HEK293 (cell line): ENCODE measurements at regions not wholly inside any gene's neighbourhood (a gene's known extent, or its start where the extent isn't known, plus 50 kb on each side); places are given as distances from the start of the nearest gene placed in this dataset.

Experiments used
- CTCF ChIA-PET: fragments of 350-600 bp; formaldehyde crosslinking; extraction: SDS; loops from one replicate; lab custom pipeline; 2021; ENCODE audit warnings: antibody characterized with exemption; lab: Yijun Ruan, JAX
- POLR2A ChIA-PET: fragments of 300-600 bp; formaldehyde crosslinking; extraction: SDS; loops from one replicate; lab custom pipeline; 2020; ENCODE audit warnings: antibody characterized with exemption, inconsistent platforms; lab: Yijun Ruan, JAX
- H3K27ac ChIP-seq: fragments of 200-500 bp; sonication (Bioruptor generic); 2 replicates; pipeline ENCODE4 v1.5.1; 2014; ENCODE audit warnings: low read depth, low read length, control low read depth, inconsistent platforms; ENCODE audit errors: extremely low read depth
- H3K36me3 ChIP-seq, 2 experiments: fragments of 200-500 bp in 1 of 2; sonication (Bioruptor generic) in 1 of 2; 1 replicate in 1 of 2; 2 replicates in 1 of 2; pipeline ENCODE4 v1.5.1; 2014 to 2017; ENCODE audit warnings: inconsistent platforms in 2 of 2, low read length in 2 of 2; ENCODE audit not compliant: control insufficient read depth in 2 of 2, insufficient read depth in 1 of 2
- H3K4me1 ChIP-seq: fragments of 200-500 bp; sonication (Bioruptor generic); 2 replicates; pipeline ENCODE4 v1.5.1; 2014; ENCODE audit warnings: mild to moderate bottlenecking, low read length, inconsistent platforms; ENCODE audit not compliant: control insufficient read depth, insufficient read depth
- H3K4me3 ChIP-seq: 2 replicates; pipeline ENCODE4 v1.5.1; 2011; ENCODE audit warnings: low read depth, mild to moderate bottlenecking, control low read depth, low read length, moderate library complexity
- H3K9me3 ChIP-seq: fragments of 200-500 bp; sonication (Bioruptor generic); 2 replicates; pipeline ENCODE4 v1.5.1; 2014; ENCODE audit warnings: low read depth, low read length, inconsistent platforms; ENCODE audit not compliant: control insufficient read depth, insufficient read depth
- BCL11A ChIP-seq: fragments of 450-650 bp; formaldehyde crosslinking; IDR thresholded peaks from 2 replicates; pipeline ENCODE4 v1.5.1; 2016; ENCODE audit warnings: low read depth, missing biosample characterization, missing genetic modification characterization
- GLIS2 ChIP-seq: fragments of 450-650 bp; formaldehyde crosslinking; IDR thresholded peaks from 2 replicates; pipeline ENCODE4 v1.5.1; 2016; ENCODE audit warnings: missing biosample characterization, missing genetic modification characterization
- KLF9 ChIP-seq: fragments of 450-650 bp; formaldehyde crosslinking; IDR thresholded peaks from 2 replicates; pipeline ENCODE4 v1.5.1; 2016; ENCODE audit warnings: missing biosample characterization, missing genetic modification characterization, low read depth
- MEIS1 ChIP-seq: sonication (generic); formaldehyde crosslinking; IDR thresholded peaks from 2 replicates; pipeline ENCODE4 v1.8.1; 2022; ENCODE audit warnings: missing genetic modification reagents, mild to moderate bottlenecking, borderline replicate concordance
- ZBTB44 ChIP-seq: fragments of 450-650 bp; IDR thresholded peaks from 2 replicates; pipeline ENCODE4 v1.5.1; 2018; ENCODE audit warnings: missing biosample characterization, mild to moderate bottlenecking, missing genetic modification characterization
- ZNF140 ChIP-seq: fragments of 450-650 bp; formaldehyde crosslinking; IDR thresholded peaks from 2 replicates; pipeline ENCODE4 v1.5.1; 2016; ENCODE audit warnings: missing biosample characterization, missing genetic modification characterization
- ZNF146 ChIP-seq: fragments of 450-650 bp; formaldehyde crosslinking; IDR thresholded peaks from 2 replicates; pipeline ENCODE4 v1.5.1; 2016; ENCODE audit warnings: missing biosample characterization, missing genetic modification characterization
- ZNF311 ChIP-seq: fragments of 450-650 bp; formaldehyde crosslinking; IDR thresholded peaks from 2 replicates; pipeline ENCODE4 v1.5.1; 2017; ENCODE audit warnings: missing biosample characterization, missing genetic modification characterization, borderline replicate concordance
- ZNF398 ChIP-seq: fragments of 450-650 bp; formaldehyde crosslinking; IDR thresholded peaks from 2 replicates; pipeline ENCODE4 v1.5.1; 2017; ENCODE audit warnings: missing biosample characterization, missing genetic modification characterization
- ZNF514 ChIP-seq: fragments of 450-650 bp; formaldehyde crosslinking; IDR thresholded peaks from 2 replicates; pipeline ENCODE4 v1.5.1; 2016; ENCODE audit warnings: missing biosample characterization, missing genetic modification characterization
- ZNF623 ChIP-seq: fragments of 450-650 bp; formaldehyde crosslinking; IDR thresholded peaks from 2 replicates; pipeline ENCODE4 v1.5.1; 2016; ENCODE audit warnings: missing biosample characterization, missing genetic modification characterization
- ZNF639 ChIP-seq: fragments of 450-650 bp; formaldehyde crosslinking; IDR thresholded peaks from 2 replicates; pipeline ENCODE4 v1.5.1; 2016; ENCODE audit warnings: missing biosample characterization, missing genetic modification characterization
- ZNF701 ChIP-seq: fragments of 450-650 bp; formaldehyde crosslinking; IDR thresholded peaks from 2 replicates; pipeline ENCODE4 v1.5.1; 2016; ENCODE audit warnings: missing biosample characterization, missing genetic modification characterization
- ZNF791 ChIP-seq: fragments of 450-650 bp; formaldehyde crosslinking; IDR thresholded peaks from 2 replicates; pipeline ENCODE4 v1.5.1; 2016; ENCODE audit warnings: missing biosample characterization, missing genetic modification characterization
- ZSCAN16 ChIP-seq: fragments of 450-650 bp; formaldehyde crosslinking; IDR thresholded peaks from 2 replicates; pipeline ENCODE4 v1.5.1; 2016; ENCODE audit warnings: missing biosample characterization, missing genetic modification characterization
- TF ChIP-seq, protein P1 (sequence below): fragments of 450-650 bp; formaldehyde crosslinking; IDR thresholded peaks from 2 replicates; pipeline ENCODE4 v1.5.1; 2016; ENCODE audit warnings: missing biosample characterization, missing genetic modification characterization, borderline replicate concordance

DNA sequence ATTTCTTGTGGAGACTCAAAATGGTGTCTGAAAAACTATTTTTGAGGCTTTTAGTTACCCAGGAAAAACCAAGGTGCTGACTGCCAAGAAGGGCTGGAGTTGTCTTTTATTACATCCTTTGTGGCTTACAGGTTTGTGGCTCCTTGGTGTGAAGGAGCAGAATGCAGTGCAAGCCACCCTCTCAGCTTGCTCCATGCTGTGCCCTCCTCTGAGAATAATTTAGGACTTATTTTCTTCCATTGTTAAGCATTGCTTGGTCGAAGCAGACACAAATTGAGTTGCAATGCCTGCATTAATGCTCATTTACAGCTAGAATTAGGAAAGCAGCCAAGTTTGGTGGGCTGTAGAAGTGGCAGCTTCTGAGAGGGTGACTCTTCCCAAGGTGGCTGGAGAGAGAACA, 272.2 kb downstream of the KIF4B start (continued):
- TF ChIP-seq ZNF639 (no peak), MEIS1 (CRISPR knock-in tag) (no peak), ZNF514 (tag by site-specific recombination) (no peak)

DNA sequence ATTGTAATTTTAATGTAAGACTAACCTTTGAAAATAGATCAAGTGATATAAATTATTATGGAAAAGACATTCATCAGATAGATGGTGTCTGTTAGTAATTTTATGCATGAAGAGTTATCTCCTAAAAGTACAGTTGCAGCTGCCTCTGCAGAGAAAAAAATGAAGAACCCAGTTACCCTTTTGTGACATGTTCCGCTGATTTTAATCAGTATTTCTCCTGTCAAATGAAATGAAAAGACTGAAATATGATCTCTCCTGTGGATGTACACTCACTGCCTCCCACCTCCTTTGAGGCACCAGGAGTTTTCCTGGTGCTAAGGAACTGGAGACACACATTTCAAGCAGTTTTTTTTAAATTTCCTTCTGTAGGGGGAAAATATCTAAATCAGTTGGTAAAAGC, 277.4 kb downstream of the KIF4B start:
- Histone ChIP-seq H3K36me3 (no peaks in the 10 kb centered on the region), H3K27ac (no peak overlapping the region), H3K9me3 (no peaks in the 10 kb centered on the region), H3K4me3 (no peak overlapping the region), H3K4me1 (peaks cover 4% of the 10 kb centered on the region; the same call in 1 of the 2 replicates)
- POLR2A ChIA-PET, result no interaction called here
- CTCF ChIA-PET, result interaction anchor here (0.5 kb wide), 1 partner anchor 145 kb away, joined by 4 read pairs; no protein-coding TSS in a partner anchor
- no peak for TF ChIP-seq BCL11A
- TF ChIP-seq ZNF140, result no peak
- no peak for TF ChIP-seq ZNF398
- TF ChIP-seq ZNF623, result no peak
- no peak for TF ChIP-seq ZBTB44 (tag by site-specific recombination)
- no peak for TF ChIP-seq ZNF311 (tag by site-specific recombination)
- TF ChIP-seq ZNF791, result no peak
- TF ChIP-seq ZNF146 (tag by site-specific recombination), result no peak
- no peak for TF ChIP-seq ZNF701 (tag by site-specific recombination)
- no peak for TF ChIP-seq GLIS2 (tag by site-specific recombination)
- TF ChIP-seq ZSCAN16 (tag by site-specific recombination), result no peak
- no peak for TF ChIP-seq KLF9 (tag by site-specific recombination)
- TF ChIP-seq, protein P1, sequence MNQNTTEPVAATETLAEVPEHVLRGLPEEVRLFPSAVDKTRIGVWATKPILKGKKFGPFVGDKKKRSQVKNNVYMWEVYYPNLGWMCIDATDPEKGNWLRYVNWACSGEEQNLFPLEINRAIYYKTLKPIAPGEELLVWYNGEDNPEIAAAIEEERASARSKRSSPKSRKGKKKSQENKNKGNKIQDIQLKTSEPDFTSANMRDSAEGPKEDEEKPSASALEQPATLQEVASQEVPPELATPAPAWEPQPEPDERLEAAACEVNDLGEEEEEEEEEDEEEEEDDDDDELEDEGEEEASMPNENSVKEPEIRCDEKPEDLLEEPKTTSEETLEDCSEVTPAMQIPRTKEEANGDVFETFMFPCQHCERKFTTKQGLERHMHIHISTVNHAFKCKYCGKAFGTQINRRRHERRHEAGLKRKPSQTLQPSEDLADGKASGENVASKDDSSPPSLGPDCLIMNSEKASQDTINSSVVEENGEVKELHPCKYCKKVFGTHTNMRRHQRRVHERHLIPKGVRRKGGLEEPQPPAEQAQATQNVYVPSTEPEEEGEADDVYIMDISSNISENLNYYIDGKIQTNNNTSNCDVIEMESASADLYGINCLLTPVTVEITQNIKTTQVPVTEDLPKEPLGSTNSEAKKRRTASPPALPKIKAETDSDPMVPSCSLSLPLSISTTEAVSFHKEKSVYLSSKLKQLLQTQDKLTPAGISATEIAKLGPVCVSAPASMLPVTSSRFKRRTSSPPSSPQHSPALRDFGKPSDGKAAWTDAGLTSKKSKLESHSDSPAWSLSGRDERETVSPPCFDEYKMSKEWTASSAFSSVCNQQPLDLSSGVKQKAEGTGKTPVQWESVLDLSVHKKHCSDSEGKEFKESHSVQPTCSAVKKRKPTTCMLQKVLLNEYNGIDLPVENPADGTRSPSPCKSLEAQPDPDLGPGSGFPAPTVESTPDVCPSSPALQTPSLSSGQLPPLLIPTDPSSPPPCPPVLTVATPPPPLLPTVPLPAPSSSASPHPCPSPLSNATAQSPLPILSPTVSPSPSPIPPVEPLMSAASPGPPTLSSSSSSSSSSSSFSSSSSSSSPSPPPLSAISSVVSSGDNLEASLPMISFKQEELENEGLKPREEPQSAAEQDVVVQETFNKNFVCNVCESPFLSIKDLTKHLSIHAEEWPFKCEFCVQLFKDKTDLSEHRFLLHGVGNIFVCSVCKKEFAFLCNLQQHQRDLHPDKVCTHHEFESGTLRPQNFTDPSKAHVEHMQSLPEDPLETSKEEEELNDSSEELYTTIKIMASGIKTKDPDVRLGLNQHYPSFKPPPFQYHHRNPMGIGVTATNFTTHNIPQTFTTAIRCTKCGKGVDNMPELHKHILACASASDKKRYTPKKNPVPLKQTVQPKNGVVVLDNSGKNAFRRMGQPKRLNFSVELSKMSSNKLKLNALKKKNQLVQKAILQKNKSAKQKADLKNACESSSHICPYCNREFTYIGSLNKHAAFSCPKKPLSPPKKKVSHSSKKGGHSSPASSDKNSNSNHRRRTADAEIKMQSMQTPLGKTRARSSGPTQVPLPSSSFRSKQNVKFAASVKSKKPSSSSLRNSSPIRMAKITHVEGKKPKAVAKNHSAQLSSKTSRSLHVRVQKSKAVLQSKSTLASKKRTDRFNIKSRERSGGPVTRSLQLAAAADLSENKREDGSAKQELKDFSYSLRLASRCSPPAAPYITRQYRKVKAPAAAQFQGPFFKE, result no peak
